ENCODE measurements at regions not wholly inside any gene's neighbourhood (a gene's known extent, or its start where the extent isn't known, plus 50 kb on each side); places are given as distances from the start of the nearest gene placed in this dataset.

GRCh38 chr4:140212194-140212593 is 58.2 kb upstream of the MAML3 start:
- DNase-seq (ENCODE audit: low read depth): no peak
- no peak overlapping the region for H3K4me3 ChIP-seq (ENCODE audit: low read depth, low read length)
- no peak for TF ChIP-seq CTCF (IDR thresholded peaks at IDR 0.05; ENCODE audit: control insufficient read depth, extremely low read depth, insufficient read depth)

- no peak for TF ChIP-seq CTCF (IDR thresholded peaks at IDR 0.05; ENCODE audit: control insufficient read depth, extremely low read depth, insufficient read depth)
- no peak for DNase-seq (ENCODE audit: low read depth)
- H3K4me3 ChIP-seq (ENCODE audit: low read depth, low read length): no peak overlapping the region
These were observed 57.7 kb upstream of the MAML3 start for GRCh38 chr4:140211693-140212092.

GRCh38 chr4:140211161-140211560 is 57.2 kb upstream of the MAML3 start:
- no peak for DNase-seq (ENCODE audit: low read depth)
- no peak overlapping the region for H3K4me3 ChIP-seq (ENCODE audit: low read depth, low read length)
- TF ChIP-seq CTCF (IDR thresholded peaks at IDR 0.05; ENCODE audit: control insufficient read depth, extremely low read depth, insufficient read depth): no peak

GRCh38 chr4:140208921-140209320 is 54.9 kb upstream of the MAML3 start:
- no peak for DNase-seq (ENCODE audit: low read depth)
- TF ChIP-seq CTCF (IDR thresholded peaks at IDR 0.05; ENCODE audit: control insufficient read depth, extremely low read depth, insufficient read depth): no peak
- no peak overlapping the region for H3K4me3 ChIP-seq (ENCODE audit: low read depth, low read length)
